VCaP (cell line): ENCODE measurements at regions not wholly inside any gene's neighbourhood (a gene's known extent, or its start where the extent isn't known, plus 50 kb on each side); places are given as distances from the start of the nearest gene placed in this dataset.

Experiments used
- H3K27ac ChIP-seq: fragments of 450-650 bp; 2 replicates; pipeline ENCODE4 v1.5.1; 2017
- CTCF ChIP-seq: fragments of 450-650 bp; conservative IDR thresholded peaks from 2 replicates; pipeline ENCODE4 v1.5.1; 2017; ENCODE audit warnings: mild to moderate bottlenecking, moderate library complexity

- no peak for TF ChIP-seq CTCF
- peak overlapping the region; percentile 96 for H3K27ac ChIP-seq
Observed at GRCh38 chr20:53741726-53742028, 148.0 kb upstream of the ZNF217 start.

GRCh38 chr20:53739799-53740785 is 146.5 kb upstream of the ZNF217 start:
- no peak for TF ChIP-seq CTCF
- peak overlapping the region; percentile 96 for H3K27ac ChIP-seq

- peak overlapping the region; percentile 96 for H3K27ac ChIP-seq
- TF ChIP-seq CTCF: no peak
Observed at GRCh38 chr20:53738945-53739798, 145.5 kb upstream of the ZNF217 start.

- no peak for TF ChIP-seq CTCF
- peak overlapping the region; percentile 96 for H3K27ac ChIP-seq
Observed at GRCh38 chr20:53738039-53738944, 144.7 kb upstream of the ZNF217 start.

- no peak for TF ChIP-seq CTCF
- peak overlapping the region; percentile 96 for H3K27ac ChIP-seq
Observed at GRCh38 chr20:53737396-53738038, 143.9 kb upstream of the ZNF217 start.

GRCh38 chr20:53736757-53737395 is 143.2 kb upstream of the ZNF217 start:
- no peak for TF ChIP-seq CTCF
- peak overlapping the region; percentile 96 for H3K27ac ChIP-seq
